ENCODE measurements at regions not wholly inside any gene's neighbourhood (a gene's known extent, or its start where the extent isn't known, plus 50 kb on each side); places are given as distances from the start of the nearest gene placed in this dataset.

GRCh38 chr6:138610816-138611215 is 111.5 kb upstream of the NHSL1 start:
- no peak for DNase-seq

- no peak for DNase-seq
These were observed 114.9 kb upstream of the NHSL1 start for GRCh38 chr6:138614151-138614550.

GRCh38 chr6:138618168-138618567 is 118.9 kb upstream of the NHSL1 start:
- DNase-seq: peak in 1 of 3 experiments; percentile 35

- peak in 1 of 3 experiments; percentile 48 for DNase-seq
These were observed 121.3 kb upstream of the NHSL1 start for GRCh38 chr6:138620630-138621029.

GRCh38 chr6:138622967-138623366 is 123.7 kb upstream of the NHSL1 start:
- peak in 1 of 3 experiments; percentile 19 for DNase-seq

- no peak for DNase-seq
These were observed 132.3 kb upstream of the NHSL1 start for GRCh38 chr6:138631566-138631965.

- no peak for DNase-seq
These were observed 135.7 kb upstream of the CCDC28A start for GRCh38 chr6:138637822-138638221.

DNA sequence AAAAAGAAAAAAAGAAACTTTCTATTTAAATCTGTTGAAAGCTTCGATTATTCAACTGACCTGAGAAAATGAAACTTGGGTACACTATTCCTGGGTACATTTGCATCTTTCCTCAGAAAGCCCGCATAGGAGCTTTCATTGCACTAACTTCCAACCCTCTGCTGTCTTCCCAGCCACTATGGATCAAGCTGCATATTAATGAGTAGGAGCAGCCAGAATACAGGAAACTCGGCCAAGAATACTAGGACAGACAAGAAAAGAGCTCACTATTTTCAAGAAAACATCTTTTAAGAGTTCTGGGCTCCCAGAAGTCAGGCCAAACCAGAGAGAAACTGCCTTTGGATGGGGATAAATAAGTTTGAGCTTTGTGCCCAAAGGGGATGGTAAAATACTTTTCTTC is 135.0 kb upstream of the CCDC28A start:
- no peak for DNase-seq

DNA sequence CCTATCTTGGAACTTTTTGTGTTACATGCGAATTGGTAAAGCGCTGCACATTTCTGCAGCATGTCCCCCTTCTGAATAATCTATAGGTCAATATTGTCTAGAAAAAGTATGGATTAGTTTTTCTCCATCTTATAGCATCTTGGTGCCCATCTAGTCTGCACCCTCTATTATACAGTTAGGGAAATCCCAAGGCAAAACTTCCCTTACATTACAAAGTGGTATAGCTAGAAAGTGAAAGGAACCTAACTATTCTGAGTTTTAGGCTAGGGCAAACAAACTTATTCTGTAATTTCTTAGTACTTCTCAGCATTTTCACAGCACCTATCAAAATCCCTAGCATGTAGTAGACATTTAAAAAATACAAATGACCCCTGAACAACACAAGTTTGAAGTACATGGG is 133.5 kb upstream of the CCDC28A start:
- DNase-seq: no peak

GRCh38 chr6:138643210-138643609 is 130.4 kb upstream of the CCDC28A start:
- DNase-seq: no peak

- DNase-seq: no peak
These were observed 127.5 kb upstream of the CCDC28A start for GRCh38 chr6:138645976-138646640.

DNA sequence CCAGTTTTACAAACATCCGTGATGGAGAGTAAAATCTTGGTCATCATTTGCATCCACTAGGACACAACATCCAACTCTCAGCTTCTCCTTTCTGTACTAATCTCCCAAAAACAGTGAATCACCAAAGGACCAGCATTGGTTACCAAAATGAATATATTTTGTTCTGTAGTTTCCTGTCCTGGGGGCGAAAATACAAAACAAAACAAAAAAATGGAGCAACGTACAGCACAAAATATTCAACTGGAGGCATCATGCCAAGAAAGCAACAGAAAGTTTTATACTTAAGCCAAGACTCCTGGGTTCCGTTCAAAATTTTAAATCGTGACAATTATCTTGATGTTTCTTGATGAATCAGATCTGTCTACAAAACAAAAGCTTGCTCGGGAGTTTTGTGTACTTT is 126.6 kb upstream of the CCDC28A start:
- no peak for DNase-seq

DNA sequence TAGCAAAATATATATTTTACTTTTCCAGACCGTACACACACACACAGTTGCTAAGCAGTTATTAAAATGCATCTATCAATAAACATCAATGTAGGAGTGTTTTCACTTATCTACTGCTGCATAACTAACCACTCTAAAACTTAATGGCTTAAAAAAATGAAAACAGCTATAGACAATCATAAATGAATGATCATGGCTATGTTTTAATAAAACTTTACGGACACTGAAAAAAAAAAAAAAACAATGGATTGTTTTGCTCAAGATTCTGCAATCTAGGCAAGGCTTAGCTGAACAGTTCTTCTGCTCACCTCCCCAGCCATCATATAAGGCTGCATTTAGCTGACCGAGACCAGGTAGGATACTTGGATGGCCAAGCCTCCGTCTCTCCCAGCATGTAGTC is 125.4 kb upstream of the CCDC28A start:
- no peak for DNase-seq

GRCh38 chr6:138651491-138651890 is 122.1 kb upstream of the CCDC28A start:
- no peak for DNase-seq

- peak in 2 of 3 experiments; percentile 6 to 44 for DNase-seq
These were observed 120.7 kb upstream of the CCDC28A start for GRCh38 chr6:138652824-138653223.

DNA sequence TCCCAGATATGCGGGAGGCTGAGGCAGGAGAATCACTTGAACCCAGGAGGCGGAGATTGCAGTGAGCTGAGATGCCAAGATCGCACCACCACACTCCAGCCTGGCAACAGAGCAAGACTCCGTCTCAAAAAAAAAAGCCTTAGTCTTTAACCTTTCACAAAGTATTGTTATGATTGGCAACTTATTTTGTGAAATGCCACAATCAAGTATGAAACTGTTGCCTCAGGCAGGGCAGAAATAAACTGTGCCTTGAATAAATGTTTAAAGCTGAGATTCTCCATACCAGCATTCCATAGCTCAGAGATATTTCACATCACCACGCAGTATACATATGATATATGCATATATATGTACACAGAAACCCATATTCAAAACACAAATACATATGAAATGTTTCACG is 120.1 kb upstream of the CCDC28A start:
- no peak for DNase-seq

- DNase-seq: no peak
These were observed 118.6 kb upstream of the CCDC28A start for GRCh38 chr6:138654715-138655634.

GRCh38 chr6:138655828-138656227 is 117.7 kb upstream of the CCDC28A start:
- no peak for DNase-seq

DNA sequence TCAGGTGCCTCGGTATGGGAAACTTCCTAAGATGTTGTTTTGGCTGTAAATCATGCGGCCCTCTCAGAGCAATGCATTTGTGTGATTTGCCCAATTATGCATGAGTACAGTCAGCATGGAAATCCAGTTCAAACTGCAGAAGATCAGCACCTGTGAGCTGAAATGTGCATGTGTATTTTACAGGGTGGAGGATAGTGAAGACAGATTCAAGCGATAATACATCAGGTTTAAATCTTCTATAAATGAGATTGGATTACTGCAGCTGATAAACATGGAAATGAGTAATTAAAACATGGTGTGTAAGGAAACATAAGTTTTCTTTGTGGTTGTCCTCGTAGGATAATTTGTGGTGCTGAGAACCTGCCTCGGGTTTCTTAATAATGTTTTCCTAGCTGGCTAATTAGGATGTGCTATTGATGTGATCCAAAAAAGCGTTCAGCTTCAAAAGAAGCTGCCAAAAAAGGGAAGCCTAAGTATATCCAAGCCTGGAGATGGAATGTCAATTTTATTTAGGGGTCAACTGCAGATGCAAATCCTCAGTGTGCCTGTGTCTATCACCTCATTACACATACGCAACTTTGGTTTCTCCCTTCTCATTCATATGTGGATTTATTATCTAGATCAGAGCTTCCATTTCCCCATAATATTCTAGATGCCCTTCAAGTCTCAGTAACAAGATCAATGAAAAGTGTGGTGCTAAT is 117.1 kb upstream of the CCDC28A start:
- DNase-seq: peak in 1 of 3 experiments; percentile 57

DNA sequence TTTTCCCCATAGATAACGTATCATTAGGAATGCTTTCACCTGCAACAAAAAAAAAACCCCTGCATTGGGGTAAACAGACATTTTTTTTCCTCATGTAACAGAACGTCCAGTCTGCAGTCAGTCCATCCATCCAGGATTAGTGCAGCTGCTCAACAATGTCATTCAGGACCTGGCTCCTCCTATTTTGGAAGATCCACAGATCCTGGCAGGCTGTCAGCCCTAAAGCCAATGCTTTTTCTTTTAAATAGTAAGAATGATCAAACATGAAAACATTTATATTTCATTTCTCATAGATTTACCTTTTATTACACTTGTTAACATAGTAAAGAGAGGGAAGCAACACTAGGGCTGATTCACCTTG is 116.5 kb upstream of the CCDC28A start:
- peak in 1 of 3 experiments; percentile 43 for DNase-seq

DNA sequence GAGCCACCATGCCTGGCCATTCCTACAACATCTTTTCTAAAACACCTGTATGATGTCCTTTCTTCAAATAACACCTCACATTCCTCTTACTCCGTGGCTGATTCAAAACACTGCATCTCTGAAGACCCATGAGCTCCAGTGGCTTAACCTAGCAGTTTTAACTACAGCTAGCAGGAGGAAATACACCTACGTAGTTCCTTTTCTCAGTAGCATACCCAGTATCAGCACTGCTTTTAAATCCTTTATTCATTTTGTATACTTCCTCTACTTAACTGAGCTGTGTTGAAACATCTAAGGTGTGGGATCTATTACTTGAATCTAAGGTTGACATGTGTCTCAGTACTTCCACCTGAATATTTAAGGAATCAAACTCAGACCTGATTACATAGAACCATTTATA is 113.6 kb upstream of the CCDC28A start:
- DNase-seq: no peak

DNA sequence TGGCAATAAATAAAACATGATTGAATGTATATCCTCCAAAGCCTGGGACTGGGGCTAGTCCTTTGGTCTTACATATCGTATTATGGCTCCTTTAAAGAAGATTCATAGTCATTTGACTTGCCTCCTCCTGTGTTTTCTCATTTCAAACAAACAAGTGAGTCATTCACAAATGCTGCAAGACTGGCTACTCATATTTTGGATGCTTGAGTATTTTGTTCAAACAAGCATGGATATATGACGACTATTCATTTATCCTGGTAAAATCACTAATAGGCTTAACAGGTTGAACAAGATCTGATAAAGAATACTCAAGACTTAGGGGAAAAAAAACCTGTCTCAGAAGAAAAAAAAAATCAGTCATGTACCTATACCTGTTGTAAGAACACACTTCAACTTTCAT is 111.1 kb upstream of the CCDC28A start:
- DNase-seq: no peak

- DNase-seq: no peak
These were observed 109.7 kb upstream of the CCDC28A start for GRCh38 chr6:138663892-138664291.

GRCh38 chr6:138664745-138665144 is 108.8 kb upstream of the CCDC28A start:
- no peak for DNase-seq
